Fibroblast of villous mesenchyme (primary cell): ENCODE measurements at regions not wholly inside any gene's neighbourhood (a gene's known extent, or its start where the extent isn't known, plus 50 kb on each side); places are given as distances from the start of the nearest gene placed in this dataset.

ENCODE experiments used
- DNase-seq: peaks from one replicate; pipeline ENCODE4 v3.0.0-alpha.2; 2010; ENCODE audit warnings: low read depth
- H3K4me3 ChIP-seq: 2 replicates; pipeline ENCODE4 v1.5.1; 2011; ENCODE audit warnings: low read depth, mild to moderate bottlenecking, low read length
- TF ChIP-seq, protein P1 (sequence below): IDR thresholded peaks from 2 replicates; pipeline ENCODE4 v1.5.1; 2012; ENCODE audit warnings: low read depth, mild to moderate bottlenecking, low read length; ENCODE audit not compliant: insufficient read depth

DNA sequence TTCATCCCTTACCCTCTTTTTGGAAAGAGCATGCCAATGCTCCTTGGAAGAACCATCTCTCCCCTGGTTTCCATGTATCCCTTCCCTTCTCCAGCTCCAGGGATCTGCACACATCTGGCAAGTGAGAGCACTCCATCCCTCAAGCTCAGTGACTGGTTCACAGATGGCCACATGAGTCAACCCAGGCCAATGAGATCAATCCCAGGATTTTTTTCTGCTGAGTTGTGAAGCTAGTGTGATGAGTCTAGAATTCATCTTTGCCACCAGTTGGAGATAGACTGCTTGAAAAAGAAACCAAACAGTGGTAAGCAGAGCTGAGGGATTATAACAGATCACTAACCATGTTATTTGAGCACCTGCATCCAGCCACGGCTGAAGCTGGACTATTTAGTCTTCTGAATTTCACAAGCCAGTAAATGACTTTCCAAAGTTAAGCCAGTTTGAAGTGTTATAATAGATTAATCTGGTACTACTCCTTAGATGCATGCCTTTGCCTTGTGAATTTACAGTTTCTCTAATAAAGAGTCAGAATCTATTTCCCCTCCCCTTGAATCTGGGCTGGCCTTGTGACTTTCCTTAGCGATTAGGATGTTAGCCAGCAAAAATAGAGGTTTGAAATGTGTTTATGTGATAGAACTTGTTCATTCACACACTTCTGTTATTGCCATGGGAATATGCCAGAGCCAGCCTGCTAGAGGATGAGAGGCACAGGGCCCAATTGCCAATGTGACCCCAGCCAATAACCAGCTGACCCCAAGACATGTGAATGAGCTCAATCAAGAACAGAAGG lies 159.8 kb downstream of the WNT5A start:
- H3K4me3 ChIP-seq, result no peak overlapping the region
- TF ChIP-seq, protein P1, sequence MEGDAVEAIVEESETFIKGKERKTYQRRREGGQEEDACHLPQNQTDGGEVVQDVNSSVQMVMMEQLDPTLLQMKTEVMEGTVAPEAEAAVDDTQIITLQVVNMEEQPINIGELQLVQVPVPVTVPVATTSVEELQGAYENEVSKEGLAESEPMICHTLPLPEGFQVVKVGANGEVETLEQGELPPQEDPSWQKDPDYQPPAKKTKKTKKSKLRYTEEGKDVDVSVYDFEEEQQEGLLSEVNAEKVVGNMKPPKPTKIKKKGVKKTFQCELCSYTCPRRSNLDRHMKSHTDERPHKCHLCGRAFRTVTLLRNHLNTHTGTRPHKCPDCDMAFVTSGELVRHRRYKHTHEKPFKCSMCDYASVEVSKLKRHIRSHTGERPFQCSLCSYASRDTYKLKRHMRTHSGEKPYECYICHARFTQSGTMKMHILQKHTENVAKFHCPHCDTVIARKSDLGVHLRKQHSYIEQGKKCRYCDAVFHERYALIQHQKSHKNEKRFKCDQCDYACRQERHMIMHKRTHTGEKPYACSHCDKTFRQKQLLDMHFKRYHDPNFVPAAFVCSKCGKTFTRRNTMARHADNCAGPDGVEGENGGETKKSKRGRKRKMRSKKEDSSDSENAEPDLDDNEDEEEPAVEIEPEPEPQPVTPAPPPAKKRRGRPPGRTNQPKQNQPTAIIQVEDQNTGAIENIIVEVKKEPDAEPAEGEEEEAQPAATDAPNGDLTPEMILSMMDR, result no peak
- DNase-seq, result no peak

DNA sequence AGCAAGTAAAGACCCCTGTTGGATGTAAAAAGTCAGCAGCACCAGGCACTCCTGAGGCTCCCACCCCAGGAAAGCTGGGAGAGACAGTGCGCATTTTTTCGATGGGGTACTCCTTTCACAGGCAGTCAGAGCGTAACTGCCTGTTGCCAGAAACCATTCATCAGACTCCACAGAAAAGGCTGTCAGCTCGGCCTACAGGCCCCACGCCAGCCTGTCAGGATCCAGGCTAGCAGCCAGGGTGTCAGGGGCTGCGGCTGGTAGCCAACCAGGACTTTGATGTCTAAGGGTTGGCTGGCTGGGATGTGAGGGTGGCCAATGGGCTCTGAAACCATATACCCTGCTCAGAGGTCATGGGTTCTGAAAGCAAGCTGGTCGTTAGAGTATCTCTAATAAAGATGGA lies 164.5 kb downstream of the WNT5A start:
- H3K4me3 ChIP-seq, result no peak overlapping the region
- DNase-seq, result no peak

DNA sequence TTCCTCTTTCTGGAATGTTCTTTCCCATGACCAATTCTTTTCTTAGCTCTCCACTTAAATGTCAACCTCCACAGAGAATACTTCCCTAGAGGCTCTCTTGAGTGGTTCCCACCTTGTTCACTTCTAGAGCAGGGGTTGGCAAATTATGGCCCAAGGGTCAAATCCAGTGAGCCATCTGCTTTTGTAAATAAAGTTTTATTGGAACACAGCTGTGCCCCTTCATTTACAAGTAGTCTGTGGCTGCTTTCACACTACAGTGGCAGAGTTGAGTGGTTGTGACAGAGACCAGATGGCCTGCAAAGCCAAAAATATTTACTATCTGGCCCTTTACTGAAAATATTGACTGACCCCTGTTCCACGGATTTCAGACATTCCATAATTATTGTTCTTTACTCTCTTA lies 166.2 kb downstream of the WNT5A start:
- H3K4me3 ChIP-seq, result no peak overlapping the region
- peak; percentile 81 for DNase-seq
- TF ChIP-seq, protein P1, result no peak

More for the DNA sequence above, 164.5 kb downstream of the WNT5A start:
- TF ChIP-seq, protein P1, result no peak

DNA sequence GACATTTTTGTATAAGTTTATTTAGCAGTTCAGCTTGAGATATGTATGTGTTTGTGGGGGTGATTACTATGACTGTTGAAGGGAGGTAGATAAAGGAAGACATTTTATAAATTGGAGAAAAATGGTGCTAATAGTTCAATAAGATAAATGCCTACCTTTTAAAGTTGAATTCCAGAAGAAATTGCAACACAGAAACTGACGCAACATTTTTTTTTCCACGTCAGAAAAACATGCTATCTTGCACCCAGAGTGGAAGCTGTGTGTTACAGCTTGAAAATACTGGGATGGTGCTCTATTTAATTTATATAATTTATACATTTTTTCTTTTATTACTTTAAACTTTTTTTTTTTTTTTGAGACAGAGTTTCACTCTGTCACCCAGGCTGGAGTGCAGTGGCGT lies 171.7 kb downstream of the WNT5A start:
- TF ChIP-seq, protein P1, result no peak
- DNase-seq, result peak; percentile 50
- no peak overlapping the region for H3K4me3 ChIP-seq

DNA sequence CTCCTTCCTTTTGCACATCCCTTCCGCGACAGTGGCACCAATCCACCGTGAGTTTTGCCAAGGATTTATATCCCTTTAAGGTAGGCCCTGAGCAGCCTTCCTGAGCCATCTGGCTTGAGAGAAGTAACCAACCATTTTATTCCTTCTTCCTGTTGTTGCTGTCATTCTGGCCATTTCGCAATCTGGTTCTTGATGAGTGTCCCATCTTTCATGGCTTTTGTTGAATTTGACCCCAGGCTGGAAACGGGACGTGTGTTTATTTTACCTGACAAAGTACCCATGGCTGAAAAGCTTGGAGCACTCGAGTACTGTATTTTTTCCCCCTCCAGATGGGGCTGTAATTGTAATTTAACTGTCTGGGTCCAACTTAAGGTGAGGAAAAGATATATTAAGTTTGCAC lies 173.4 kb downstream of the WNT5A start:
- H3K4me3 ChIP-seq, result no peak overlapping the region
- TF ChIP-seq, protein P1, result no peak
- no peak for DNase-seq

DNA sequence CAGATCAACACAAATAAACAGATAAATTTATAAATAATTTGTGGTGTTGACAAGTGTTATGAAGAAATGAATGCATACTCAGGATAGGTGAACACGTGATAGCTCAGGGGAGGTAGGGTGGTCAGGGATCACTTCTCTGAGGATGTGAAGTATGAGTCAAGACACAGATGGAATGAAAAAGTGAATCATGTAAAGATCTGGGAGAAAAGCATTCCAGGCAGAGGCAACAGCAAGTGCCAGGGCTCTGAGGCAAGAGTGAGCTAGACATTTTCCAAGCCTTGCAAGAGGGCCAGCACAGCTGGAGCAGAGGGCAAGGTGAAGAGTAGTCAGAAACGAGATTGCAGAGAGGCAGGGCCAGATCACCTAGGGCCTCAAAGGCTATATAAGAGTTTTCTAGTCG lies 177.8 kb downstream of the WNT5A start:
- DNase-seq, result no peak
- TF ChIP-seq, protein P1, result no peak
- H3K4me3 ChIP-seq, result no peak overlapping the region

DNA sequence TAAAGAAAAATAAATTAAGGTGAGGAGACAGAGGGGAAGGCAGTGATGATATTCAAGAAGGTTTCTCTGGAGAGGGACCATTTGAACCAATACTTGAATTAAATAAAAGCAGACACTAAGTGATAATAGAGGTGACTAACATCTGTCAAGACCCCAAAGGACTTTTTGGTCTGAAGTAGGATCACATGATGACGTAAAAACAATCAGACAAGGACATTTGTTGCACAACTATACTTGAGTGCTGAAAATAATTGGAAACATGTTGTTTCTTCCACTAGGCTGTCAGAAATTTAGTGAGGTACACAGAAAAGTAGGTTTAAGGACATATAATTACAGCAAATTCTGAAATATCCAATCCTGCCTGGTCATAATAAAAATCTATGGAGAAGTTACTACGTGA lies 179.5 kb downstream of the WNT5A start:
- peak; percentile 60 for DNase-seq
- TF ChIP-seq, protein P1, result no peak

More for the DNA sequence above, 179.5 kb downstream of the WNT5A start:
- H3K4me3 ChIP-seq, result no peak overlapping the region
